HG03571 (cell line): ENCODE measurements at regions not wholly inside any gene's neighbourhood (a gene's known extent, or its start where the extent isn't known, plus 50 kb on each side); places are given as distances from the start of the nearest gene placed in this dataset.
"Not testable (repeated sequence)": the region's sequence is repeated elsewhere in the genome, so short reads cannot be mapped to it uniquely, and the experiment has no call there.

Experiments
- ATAC-seq: cut with Tn5 transposase; IDR thresholded peaks from one replicate; pipeline ENCODE4 v1.9.1; 2021; ENCODE audit not compliant: unreplicated experiment

GRCh38 chr10:78465431-78465830 is 431.8 kb downstream of the RPS24 start:
- no peak for ATAC-seq

DNA sequence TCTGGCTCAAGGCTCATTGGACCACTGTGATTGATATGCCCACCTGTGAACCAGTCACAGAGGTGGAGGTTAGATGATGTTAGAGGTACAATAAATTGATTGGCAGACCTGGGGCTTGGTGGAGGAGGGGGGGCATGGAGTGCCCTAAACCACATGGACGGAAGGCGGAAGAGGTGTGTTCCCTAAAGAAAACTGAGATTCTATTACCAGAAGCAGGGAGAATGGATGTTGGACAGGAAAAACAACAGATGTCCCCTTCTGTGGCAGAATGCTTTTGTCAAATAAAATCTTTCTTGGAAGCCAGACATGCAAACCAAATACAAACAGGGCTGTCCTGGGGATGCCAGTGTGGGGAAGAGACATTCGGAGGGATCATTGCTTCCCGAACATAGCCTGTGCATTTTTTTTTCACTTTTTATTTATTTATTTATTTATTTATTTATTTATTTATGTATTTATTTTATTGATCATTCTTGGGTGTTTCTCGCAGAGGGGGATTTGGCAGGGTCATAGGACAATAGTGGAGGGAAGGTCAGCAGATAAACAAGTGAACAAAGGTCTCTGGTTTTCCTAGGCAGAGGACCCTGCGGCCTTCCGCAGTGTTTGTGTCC is 433.9 kb downstream of the RPS24 start:
- ATAC-seq: no peak

- not testable (repeated sequence) for ATAC-seq
These were observed 435.1 kb downstream of the RPS24 start for GRCh38 chr10:78468731-78469130.

DNA sequence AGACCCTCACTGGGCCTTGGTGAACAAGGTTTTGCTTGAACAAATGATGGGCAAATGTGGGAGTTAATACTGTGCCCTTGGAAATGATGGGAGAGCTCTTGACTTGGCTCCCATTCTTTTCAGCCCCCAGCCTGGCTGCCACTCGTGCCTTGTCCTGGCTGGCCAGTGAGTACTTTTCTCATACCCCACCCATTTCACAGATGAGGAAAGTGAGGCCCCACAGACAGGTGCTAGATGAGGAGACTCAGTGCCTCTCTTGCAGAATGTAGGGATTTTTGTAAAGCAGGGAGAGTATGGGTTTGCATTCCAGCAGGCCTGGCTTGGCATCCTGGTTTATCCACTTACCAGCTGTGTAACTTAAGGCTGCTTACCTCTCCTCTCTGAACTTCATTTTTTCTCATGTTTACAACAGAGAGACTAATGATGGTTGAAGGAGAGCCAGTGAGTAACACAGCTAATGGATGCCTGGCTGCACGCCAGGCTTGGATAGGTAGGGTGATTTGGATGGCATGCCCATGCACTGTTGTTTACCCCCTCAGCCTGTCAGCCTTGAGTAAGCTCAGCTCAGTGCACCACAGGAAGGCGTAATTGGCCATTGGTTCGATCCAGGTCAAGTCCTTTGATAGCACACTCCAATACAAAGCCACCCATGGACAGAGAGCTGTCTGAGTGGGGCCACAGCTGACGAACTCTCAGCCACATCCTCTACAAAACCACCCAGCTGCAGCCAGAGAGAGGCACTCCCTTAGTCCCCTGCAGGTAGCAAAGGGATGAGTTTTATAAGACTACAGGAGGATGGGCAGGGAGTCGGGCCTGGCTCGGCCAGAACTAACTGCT is 436.8 kb downstream of the RPS24 start:
- no peak for ATAC-seq

DNA sequence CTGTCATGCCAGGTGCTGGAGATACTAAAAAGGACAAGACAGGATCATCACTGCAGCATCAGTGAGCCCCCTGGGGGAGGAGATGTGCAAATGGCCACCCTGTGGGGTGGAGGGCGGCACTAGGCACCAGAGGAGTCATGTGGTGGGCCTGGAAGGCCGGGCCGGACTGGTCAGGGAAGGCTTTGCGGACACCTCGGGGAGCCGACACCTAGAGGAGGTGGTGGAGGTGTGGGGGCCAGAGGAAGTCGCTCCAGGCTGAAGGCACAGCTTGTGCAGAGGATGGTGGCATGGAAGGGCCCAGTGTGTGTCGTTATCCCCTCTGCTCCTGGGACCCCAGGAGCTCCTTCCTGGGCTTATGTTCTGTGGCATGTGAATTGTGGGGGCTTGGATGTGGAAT is 437.7 kb downstream of the RPS24 start:
- no peak for ATAC-seq

- no peak for ATAC-seq
These were observed 438.3 kb downstream of the RPS24 start for GRCh38 chr10:78471723-78472550.

- no peak for ATAC-seq
These were observed 438.9 kb downstream of the RPS24 start for GRCh38 chr10:78472551-78472890.

- ATAC-seq: no peak
These were observed 439.3 kb downstream of the RPS24 start for GRCh38 chr10:78473006-78473405.

DNA sequence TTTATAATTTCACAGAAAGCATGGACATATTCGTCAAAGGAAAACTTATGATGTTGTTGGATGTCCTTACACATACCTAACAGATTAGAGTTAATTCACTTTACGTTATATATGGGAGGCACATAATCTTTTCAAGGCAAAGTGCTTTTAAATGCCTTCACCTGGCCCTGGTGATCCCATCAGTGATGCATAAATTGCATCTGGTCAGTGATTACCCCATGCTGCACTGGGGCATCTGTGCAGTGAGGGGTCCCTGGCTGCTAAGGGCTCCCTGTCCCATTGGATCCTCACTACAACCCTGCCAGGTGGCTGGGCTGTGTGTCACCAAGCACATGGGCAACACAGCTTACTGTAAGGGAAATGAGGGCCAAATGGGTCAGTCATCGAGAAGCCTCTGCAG is 441.1 kb downstream of the RPS24 start:
- ATAC-seq: no peak

DNA sequence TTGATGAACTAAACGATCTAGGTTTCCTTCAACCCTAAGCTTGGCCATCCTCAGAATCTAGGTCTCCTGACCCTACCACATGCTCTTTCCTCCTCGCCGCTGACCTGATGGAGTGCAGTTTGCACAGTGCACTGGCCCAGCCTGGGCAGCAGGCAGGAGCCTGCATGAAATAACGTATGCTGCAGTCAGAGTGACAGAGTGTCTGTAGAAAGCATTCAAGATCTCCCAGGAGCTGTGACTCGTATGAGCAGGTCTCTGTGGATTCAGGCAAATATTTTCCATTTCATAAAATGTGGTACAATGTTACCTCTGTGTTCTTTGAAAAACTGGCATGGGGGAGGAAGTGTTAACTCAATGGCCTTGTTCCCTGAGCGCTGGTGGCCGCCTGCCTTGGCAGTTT is 441.8 kb downstream of the RPS24 start:
- no peak for ATAC-seq

DNA sequence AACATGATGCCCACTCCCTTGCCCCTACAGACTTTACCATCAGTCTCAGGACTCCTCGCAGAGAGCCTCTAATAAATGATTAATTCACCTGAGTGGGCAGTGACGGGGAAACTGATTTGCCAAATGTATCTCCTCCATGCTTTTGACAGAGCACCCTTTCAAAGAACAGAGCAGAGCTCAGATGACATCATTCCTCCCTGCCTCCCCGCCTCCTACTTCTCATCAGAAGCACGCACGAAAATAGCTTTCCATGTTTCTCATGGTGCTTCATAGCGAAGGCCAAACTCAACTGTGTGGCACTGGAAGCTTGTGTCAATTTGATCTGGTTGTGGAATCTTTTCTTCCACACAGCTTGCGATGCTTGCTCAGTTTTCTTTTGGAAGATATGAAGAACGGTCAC is 442.5 kb downstream of the RPS24 start:
- ATAC-seq: no peak

DNA sequence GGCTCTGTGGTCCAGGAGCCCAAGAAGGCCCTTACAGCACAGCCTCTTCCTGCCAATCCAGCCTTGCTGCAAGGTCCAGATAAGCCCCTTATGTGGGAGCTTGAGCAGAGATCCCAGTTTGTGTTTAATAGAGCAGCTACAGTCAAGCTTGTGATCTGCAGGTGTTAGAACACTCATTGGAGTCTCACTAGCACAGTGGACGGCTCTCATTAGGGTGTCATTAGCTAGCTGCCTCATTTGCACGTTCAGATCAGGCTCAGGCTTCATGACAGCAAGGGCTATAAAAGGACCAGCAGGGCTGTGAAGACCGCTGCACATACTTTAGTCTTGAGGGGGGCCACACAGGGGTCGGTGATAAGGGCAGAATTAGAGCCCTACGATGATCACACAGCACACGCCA is 443.2 kb downstream of the RPS24 start:
- ATAC-seq: no peak

GRCh38 chr10:78478919-78479318 is 445.3 kb downstream of the RPS24 start:
- ATAC-seq: no peak

DNA sequence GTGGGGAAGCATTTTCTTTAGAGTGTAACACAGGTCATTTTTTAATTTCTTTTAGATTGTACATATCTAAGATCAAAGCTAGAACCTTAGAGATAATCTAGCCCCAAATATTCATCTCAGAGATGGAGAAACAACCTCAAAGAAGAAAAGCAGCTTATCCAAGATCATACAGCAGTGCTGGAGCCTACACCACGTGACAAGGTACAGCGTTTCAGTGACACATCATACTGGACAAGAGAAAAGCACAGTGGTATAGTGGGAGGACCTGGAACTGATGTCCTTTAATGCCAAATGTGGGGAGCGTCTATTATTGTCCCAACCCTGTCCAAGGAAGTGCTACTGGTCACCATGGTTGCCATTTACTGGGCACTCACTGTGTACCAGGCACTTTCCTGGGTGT is 445.8 kb downstream of the RPS24 start:
- ATAC-seq: no peak

- no peak for ATAC-seq
These were observed 448.2 kb downstream of the RPS24 start for GRCh38 chr10:78481842-78482241.

DNA sequence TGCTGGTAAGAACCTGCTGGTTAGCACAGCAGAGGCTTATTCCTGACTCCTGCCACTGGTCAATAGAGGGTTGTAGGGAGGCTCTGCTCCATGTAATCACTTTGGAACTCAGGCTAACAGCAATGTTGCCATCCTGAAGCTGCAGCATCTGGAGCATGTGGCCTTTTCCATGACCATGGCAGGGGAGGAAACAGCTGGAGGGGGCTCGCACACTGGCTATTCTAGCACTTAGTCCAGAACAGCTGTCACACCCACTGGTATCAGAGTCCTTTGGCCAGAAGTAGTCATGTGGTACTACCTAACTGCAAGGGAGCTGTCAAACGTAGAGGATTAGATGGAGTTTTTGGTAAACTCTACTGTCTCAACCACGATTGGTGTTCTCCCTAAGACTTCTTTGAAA is 450.0 kb downstream of the RPS24 start:
- ATAC-seq: no peak

DNA sequence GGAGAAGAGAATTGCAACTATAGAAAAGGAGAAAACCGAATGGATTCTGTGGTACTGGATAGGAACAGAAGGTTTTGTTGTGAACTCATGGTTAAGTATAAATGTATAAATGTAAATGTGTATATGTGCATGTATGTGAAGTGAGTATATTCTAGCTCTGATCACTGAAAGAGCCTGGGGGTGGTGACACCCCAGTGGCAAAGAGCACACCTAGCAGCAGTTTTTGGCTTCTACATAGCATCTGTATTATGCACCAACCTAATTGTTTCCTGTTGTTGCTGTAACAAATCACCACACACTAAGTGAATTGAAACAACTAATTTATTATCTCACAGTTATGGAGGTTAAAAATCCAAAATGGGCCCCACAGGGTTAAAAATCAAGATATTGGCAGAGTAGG is 455.4 kb downstream of the RPS24 start:
- no peak for ATAC-seq

DNA sequence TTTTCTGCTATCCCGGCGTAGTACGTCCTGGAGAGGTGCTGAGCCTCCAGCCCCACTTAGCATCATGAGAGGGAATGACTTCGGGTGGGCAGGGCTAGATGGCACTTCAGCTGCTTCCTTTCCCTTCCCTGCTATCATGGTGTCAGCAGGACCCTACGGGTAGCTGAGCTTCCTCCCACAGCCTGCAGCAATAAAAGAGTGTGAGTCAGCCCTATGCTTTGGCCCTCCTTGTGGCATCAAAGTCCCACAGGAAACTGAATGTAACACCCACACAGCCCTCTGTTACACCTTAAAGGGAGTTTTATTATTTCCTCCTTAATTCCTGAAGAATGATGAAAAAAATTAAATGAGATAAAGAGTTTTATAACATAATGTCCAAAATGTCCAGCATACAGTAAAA is 458.1 kb downstream of the RPS24 start:
- ATAC-seq: no peak

GRCh38 chr10:78492424-78492823 is 458.8 kb downstream of the RPS24 start:
- no peak for ATAC-seq

- ATAC-seq: no peak
These were observed 460.5 kb downstream of the RPS24 start for GRCh38 chr10:78494179-78494578.

- no peak for ATAC-seq
These were observed 468.7 kb downstream of the RPS24 start for GRCh38 chr10:78502210-78502936.
